C1 segment of cervical spinal cord (tissue), 14 donors: ENCODE measurements at regions not wholly inside any gene's neighbourhood (a gene's known extent, or its start where the extent isn't known, plus 50 kb on each side); places are given as distances from the start of the nearest gene placed in this dataset.
"Not testable (repeated sequence)": the region's sequence is repeated elsewhere in the genome, so short reads cannot be mapped to it uniquely, and the experiment has no call there.

Source experiments
- DNase-seq, 14 donors: peaks; one replicate each; lab custom pipeline; 2025; lab: John Stamatoyannopoulos, UW

DNA sequence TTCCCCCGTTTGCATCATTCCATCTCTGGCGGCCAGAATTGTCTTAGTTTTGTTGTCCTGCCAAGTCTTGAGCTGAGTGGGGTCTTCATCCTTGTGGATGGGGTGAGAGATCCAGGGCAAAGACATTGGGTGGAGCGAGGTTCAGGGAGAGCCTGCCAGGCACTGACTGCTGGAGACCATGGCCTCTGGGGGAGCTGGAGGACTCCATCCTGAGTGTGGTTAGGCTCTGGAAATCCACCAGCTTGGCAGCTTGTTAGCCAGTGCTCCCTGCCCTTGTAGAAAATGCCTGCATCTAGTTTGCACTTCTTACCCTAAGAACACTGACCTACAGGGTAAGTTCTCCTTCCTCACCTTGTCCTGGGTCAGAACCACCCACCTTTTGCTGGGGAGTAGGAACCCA, 97.2 kb upstream of the ZNF536 start:
- DNase-seq: peak in 1 of 14 donors; percentile 15

DNA sequence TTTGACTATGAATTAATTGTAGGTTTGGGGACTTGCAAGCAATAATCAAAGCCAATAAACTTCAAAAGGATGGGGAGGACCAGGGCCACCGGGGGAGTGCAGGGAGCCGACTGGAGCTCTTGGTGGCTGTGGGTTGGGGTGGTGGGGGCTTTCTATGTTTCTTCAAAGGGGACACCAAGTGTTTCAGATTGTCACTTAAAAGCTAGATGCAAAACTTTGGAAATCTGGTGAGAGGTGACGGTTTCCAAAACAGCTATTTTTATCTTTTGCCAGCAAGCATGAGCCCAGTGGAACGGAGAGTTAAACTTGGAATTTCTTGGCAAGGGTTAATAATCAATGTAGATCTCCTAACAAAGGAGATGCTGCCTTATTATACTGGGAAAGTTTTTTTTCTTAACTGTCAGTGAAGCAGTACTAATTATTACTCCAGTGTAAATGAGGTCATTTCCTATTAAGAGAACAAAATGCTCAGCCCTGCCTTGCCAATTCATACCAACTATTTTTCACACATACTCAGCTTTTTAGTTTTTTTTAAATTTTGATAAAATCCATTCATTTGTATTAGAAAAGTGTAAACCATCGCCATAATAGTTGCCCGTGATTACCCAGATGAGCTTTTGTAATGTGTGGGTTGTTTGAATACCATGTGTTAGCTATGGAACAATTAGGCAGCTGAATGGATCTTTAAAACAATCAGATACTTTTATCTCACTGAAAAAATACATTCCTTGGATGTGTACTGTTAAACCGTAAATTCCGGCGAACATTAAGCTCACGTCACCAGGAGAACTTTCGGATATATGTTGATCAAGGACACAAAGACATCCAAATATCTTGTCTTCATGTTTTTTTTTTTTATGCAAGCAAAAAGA, 95.9 kb upstream of the ZNF536 start:
- DNase-seq: no peak

DNA sequence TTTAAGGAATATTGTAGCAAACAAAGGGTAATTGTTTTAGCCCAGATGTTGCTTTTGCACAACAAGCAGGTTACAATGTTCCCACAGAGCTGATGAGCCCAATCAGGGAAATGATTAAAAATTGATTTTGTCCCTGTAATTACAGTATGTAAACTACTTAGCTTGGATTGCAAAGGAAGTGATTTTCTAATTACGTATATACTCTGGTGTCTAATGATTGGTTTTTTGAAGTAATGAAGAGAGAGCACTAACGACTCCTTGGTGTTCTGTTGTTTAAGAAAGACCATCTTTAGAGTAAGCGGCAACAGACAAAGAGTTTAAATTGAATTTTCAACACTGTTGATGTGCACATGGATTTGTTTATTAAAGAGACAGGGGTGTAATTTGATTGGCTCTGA, 95.3 kb upstream of the ZNF536 start:
- no peak for DNase-seq

DNA sequence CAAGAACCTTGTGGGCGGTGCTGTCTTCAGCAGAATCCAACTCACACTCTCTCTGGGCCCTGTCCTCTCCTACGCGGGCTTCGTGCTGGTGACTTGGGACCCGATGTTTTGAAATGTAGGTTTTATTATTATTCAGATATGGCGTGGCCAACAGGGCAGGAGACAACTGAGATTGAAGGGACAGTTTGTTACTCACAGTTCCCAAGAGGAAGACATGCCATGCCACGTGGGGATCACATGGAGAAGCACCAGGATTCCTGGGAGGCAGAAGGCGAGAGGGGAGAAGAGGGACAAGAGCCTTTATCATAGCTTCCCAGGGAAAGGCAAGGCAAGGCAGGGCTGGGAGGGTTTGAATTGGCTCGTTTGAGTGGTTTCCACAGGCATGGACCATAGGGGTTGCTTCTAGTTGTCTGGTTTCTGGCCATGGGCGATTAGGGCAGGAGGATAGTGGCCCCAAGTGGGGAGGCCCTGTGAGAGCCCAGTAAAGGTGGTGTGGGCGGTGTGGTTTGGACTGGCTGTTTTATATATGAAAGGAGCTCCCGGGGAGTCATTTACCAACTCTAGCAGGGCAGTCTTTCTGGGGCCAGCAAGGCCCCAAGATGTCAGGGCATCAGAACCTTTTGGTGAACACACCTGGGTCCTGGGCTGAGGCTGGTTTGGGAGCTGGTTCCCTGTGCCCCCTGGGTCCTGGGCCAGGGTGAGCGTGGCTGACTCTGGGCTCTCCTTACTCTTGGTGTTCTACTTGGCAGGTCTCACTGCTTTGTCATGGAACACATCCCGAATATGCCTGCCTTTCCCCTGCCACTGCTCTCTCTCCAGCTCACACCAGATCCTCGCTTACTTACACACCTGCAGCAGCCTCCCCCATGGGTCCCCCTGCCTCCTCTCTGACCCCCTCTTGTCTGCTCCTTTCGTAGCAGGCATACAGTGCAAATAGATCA, 94.0 kb upstream of the ZNF536 start:
- no peak for DNase-seq

DNA sequence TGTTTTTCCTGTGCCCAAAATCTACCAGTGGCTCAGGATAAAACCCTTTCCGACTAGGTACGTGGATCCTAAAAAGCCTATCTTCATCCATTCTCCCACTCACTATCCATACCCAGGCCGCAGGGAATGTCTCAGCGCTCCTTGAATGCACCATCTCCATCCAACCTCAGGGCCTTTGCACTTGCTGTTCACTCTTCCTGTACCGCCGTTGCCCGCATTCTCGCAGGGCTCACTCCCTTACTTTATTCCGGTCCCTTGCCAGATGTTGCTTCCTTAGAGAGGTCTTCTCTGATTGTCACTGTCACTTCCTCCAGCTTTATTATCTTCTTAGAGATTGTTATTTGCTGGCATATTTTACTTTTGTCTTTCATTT, 93.3 kb upstream of the ZNF536 start:
- DNase-seq: no peak

DNA sequence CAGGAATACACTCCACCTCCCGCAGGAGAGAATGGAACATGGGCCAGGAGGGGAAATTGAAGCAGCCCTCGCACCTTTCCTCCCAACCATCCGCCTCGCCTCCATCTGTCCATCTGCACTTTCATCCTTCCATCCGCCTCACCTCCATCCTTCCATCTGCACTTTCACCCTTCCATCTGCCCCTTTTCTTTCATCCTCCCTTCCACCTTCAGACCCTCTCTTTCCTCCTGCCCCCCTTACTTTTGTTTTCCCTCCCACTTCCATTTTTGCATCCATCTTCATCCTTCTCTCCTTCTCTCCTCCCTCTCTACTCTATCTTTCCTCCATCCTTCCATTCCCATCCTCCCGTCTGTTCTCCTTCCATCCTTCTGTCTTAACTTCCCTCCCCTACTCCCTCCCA, 92.2 kb upstream of the ZNF536 start:
- no peak for DNase-seq

DNA sequence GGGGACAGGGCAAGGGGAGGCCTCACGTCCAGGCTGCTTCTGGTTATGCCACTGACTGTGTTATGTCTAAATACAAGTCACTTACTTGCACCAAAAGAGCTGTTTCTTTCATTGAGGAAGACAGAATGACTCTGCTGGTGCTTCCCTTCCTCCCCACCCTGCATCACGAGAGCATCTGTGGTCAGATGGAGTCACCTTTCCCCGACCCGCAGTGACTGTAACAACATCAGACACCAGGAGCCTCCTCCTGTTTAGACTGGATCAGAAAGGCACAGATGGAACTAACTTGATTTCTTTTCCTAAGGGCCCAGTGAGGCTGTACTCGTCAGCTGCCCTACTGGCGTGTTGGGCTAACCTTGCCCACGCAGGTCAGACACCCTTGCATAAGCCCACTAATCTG, 90.3 kb upstream of the ZNF536 start:
- no peak for DNase-seq

DNA sequence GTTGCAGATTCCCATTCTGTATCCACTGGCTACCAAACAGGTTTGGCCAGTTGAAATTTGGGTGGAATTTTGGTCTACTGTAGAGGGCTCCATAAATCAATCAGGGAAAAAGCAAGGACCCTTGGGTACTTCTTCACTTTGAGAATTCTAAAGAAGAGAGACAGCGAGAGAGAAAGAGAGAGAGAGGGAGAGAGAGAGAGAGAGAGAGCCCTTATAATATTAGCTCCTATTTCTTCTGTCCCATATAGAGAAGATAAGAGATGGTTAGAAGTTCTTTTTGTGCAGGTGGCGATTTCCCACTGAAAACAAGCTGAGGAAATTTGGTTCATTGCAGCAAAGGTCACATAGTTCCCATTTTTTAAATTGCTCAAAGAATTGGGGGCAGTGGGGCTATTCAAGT, 88.6 kb upstream of the ZNF536 start:
- DNase-seq: no peak

DNA sequence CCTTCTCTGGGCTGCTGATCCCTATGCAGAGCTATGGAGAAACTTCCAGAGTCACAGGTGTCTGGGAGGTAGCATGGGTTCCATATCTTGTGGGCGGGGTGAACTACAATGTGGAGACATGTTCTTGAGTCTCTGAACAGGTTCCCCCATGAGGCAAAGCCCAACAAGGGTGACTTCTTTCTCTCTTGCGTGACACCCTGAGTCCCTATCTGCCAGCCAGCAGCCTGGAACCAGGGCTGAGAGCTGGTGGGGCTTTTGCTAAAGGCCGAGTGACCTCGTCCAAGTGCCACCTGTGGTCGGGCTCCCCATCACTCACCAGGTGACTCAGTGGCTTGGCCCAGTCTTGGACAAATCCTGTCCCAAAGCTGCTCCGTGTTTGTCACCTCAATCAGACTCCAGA, 88.0 kb upstream of the ZNF536 start:
- DNase-seq: no peak

DNA sequence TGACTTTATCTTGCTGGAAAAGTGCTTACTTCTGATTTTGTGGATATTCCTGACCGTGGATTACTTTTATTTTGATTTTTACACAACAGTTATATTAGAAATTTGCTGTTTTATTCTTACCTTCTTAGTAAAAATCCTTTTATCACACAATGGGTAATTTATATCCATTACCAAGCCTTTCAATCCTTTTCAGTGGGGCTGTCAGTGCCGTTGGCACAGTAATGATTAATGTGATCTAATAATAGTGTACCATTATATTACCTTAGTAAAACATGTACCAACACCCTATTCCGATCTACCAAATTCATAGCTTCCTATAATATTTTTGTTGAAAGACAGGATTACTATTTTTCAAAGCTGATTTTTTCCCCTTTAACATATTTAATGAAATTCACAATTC, 87.3 kb upstream of the ZNF536 start:
- DNase-seq: no peak

DNA sequence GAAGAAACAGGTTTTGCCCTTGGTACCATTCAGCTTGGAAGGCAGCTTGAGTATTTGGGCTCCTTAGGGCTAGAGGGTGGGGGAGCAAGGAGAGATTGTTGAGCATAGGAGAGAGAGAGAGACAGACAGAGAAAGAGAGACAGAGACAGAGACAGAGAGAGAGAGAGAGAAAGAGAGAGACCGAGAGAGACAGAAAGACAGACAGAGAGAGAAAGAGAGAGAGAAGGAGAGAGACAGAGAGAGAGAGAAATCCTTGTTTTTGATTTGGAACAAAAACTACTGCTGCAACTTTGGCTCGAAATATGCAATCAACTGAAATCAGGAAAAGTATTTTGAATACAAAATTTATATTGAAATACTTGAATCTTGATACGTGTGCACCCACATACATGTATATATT, 85.8 kb upstream of the ZNF536 start:
- no peak for DNase-seq

DNA sequence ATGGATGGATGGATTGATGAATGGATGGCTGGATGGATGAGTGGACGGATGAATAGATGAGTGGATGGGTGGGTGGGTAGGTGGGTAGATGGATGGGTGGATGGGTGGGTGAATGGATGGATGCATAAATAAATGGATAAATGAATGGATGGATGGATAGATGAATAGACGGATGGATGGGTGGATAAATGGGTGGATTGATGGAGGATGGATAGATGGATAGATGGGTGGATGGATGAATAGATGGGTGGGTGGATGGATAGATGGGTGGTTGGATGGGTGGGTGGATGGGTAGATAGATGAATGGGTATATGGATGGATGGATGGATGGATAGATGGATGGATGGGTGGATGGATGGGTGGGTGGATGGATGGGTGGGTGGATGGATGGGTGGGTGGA, 84.9 kb upstream of the ZNF536 start:
- no peak for DNase-seq

DNA sequence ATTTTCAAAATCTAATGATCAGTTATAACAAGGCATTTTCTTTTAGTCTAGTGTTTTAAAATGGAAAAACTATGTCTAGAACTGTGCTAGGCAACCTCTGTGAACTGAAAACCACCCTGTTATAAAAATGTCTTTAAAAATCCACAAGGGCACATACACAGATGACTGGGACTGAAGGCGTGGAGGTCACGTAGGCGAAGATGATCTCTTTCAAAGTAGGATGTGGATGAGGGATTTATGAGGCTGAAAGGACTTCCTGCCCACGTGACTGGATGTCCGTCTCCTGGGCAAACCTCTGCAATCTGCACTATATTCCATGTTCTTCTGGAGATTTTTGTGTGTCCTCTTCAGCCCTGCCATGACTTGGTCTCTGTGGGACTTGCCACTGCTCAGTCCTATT, 84.2 kb upstream of the ZNF536 start:
- no peak for DNase-seq

DNA sequence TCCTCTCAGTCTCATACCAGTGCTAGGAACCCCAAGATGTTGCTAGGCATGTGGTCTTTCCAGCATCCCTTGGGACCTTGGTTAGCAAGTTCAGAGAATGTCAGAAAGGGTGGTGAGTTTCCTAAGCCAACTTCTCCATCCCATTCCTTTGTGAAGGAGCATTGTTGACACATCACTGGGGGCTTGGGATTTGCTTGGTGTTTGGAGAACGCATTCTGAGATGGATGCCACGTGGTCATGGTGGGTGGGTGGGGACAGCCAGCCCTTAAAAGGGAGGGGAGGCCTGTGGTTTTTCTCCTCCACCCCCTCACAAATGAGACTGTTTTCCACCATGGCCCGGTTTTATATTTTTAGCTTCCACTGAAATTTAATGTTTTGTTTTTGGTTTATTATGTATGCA, 83.3 kb upstream of the ZNF536 start:
- DNase-seq: no peak

DNA sequence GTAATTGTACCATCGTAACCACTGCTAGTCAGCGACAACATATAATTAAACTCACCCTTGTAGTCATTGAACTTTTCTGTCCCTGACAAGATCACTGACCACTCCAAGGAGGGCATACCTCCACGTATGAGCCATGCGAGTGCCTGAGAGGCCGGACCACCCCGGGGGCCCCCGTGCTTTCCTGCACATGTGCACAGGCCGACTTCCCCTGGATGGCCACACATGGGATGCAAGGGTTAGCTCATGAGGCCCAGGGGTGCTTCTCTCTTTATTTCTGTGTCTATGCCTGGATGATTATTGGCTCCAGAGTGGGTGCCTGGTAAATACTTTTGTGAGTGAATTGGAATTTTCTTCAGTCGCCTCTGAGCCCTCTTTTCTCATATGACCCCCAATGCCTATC, 82.8 kb upstream of the ZNF536 start:
- no peak for DNase-seq

DNA sequence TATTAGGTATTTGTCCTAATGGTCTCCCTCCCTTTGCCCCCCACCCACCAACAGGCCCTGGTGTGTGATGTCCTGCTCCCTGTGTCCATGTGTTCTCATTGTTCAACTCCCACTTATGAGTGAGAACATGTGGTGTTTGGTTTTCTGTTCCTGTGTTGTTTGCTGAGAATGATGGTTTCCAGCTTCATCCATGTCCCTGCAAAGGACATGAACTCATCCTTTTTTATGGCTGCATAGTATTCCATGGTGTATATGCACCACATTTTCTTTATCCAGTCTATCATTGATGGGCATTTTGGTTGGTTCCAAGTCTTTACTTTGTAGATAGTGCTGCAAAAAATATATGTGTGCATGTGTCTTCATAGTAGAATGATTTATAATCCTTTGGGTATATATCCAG, 81.4 kb upstream of the ZNF536 start:
- not testable (repeated sequence) for DNase-seq

DNA sequence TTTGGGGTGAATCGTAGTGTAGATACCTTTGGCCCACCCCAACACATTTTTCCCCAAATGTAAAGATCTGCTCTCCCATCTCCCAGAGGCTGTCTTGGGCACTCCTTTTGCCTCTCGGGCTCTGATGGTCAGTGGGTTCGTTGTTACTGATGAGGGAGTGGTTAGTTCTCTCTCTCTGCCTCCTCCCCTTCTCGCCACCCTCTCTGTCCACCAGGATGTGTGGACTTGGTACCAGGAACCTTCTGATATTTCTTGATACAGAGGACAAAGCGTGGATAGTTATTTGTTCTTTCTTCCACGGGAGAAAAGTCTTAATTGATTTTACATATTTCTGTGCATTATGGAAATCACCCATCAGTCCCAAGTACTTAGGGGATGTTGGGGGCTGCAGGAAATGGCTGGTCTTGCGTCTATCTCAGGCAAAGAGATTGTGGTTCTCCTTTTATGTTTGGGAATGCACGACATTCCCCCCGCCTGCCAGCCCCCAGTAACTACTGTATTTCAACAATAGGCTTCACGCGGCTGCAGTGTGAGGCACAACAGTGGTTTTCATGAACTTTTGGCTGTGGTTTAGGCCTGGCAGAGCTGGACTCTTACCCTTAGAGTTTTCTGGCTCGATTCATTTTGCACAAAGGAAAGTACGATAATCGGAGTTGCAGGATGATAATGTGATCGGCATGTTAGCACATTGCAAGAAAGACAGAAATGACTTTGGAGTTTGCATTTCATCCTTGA, 79.0 kb upstream of the ZNF536 start:
- DNase-seq: peak in 8 of 14 donors; percentile 17 to 42 (median 23)

DNA sequence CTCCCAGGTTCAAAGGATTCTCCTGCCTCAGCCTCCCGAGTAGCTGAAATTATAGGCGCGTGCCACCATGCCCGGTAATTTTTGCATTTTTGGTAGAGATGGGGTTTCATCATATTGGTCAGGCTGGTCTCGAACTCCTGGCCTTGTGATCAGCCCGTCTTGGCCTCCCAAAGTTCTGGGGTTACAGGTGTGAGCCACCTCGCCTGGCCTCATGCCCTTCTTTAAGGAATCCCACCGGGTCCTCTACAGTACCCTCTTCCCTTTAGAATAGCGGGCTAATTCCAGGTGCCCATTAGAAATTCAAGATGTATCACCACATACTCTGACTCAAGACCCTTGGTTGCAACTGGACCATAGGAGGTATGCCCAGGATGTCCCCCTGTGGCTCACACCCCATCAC, 74.2 kb upstream of the ZNF536 start:
- no peak for DNase-seq

DNA sequence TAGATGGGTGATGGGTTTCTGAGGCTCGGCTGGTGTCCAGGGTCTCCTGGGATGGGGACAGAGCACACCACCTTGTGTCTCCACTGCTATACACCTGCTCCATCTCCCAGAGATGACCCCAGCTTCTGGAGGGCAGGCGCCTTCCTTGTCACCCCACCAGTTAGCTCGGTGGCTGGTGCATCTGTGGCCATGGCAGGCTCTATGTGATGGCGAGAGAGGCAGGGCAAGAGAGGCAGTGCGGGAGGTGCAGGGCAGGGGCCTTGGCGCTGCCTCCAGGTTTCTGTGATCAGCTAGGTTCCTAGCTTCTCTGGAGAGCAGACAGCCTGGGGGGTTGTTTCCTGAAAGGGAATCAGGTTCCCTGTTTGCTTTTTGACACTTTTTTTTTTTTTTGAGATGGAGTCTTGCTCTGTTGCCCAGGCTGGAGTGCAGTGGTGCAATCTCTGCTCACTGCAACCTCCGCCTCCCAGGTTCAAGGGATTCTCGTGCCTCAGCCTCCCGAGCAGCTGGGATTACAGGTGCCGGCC, 69.0 kb upstream of the ZNF536 start:
- no peak for DNase-seq

DNA sequence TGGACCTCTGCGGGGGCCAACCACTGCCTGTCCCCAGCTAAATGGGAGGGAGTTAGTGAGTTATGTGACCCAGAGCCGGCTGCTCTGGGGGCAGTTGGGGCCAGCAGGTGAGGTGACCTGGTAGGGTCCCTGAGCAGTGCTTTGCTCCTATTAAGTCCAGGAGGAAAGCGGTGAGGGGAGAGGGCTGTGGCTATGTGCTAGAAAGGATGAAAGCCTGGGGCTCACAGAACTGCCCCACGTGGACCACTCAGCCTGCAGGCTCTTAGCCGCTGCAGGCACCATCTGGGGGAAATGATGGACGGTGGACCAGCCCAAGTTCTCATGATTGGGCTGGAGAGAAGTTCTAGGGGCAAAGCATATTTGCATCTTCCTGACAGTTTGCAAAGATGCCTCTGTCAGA, 67.6 kb upstream of the ZNF536 start:
- no peak for DNase-seq

DNA sequence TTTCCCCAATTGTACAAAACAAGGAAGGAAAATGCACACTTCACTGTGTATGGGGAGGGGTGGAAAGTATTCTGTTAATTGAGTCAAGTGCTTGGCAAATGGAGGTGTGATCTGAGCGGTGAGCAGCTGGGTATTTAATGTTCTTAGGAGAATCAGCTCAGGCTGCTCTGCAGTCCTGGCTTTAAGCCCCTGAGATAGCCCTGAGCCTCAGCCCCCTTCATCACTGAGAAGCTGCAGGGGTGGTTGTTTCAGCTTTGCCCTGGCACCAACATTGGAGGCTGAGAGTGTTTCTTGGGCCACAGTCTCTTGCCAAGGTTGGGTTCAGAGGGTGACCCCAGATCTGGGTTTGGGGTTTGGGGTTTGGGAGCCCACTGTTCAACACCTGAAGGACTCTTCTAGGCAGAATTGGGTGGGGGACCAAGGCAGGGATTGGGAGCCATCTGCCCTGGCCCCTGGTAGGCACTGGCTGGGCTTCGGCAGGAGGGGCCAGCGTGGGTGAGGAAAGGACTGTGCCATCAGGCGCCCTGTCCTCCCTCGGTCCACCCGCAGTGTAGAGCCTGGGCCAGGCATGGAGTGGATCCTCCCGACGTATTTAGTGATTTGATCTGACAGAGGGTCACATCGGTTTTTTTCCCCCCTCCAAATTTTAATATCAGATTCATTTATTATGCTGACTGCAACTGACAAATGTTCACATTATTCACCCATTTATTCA, 66.7 kb upstream of the ZNF536 start:
- peak in 1 of 14 donors; percentile 10 for DNase-seq
